Amniotic stem cell (primary cell): ENCODE measurements at regions not wholly inside any gene's neighbourhood (a gene's known extent, or its start where the extent isn't known, plus 50 kb on each side); places are given as distances from the start of the nearest gene placed in this dataset.
"Not testable (repeated sequence)": the region's sequence is repeated elsewhere in the genome, so short reads cannot be mapped to it uniquely, and the experiment has no call there.

ENCODE experiments used
- DNase-seq: peaks from one replicate; lab custom pipeline; 2025; lab: John Stamatoyannopoulos, UW

- no peak for DNase-seq
Measured at GRCh38 chr2:183459466-183459865, 335.2 kb downstream of the NUP35 start.

- DNase-seq = no peak
Measured at GRCh38 chr2:183463821-183464220, 339.6 kb downstream of the NUP35 start.

DNA sequence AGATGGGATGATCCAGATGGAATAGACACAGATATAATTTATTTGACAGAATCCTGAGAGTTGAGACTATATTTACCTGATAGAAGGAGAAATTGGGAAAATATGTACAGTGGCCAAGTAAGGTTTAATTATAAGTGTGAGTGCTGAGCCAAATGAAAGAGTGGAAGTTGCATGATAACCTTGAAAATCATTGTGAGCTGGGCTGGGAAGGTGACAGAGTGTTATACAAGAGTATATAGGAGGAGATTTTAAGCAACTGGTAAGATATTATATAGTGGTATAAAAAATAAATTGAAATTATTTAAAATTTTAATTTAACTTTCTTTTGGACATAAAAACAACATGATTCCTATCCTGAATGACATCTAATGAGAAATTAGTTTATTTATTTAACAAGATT, 340.8 kb downstream of the NUP35 start:
- no peak for DNase-seq

DNA sequence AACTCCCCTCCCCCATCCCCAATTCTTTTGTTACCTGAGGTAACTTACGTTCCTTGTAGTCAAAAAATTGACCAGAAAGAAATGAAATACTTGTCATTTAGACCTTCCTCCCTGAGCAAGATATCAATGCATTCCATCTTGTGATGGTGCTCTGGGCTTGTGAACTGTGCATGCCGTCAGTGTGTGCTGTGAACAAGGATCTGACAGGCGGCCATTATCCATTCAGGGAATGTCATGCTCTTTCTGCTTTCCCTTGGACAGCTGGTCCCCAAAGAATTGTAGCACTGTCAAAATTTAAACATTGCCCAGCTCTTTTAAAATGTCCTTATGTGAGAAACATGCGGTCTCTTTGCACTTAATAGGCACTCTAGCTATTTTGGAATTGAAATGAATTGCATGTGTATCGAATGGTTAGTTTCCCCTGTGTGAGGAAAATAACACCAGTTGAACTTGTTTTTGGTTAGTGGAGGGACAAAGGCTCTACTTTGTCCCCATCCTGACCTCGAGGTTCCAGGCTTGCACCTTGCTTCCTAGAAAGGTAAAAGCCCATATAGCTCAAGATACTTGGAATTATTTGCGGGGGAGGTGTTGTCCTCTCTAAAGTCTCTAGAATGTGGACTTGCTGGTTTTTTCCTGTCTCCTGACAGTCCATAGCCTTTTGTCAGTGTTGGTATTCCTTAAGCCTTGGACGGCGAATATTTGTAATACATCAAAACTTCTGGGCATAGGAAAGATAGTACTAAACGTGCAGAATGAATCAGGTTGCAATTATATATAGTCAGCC, 350.9 kb downstream of the NUP35 start:
- DNase-seq = no peak

DNA sequence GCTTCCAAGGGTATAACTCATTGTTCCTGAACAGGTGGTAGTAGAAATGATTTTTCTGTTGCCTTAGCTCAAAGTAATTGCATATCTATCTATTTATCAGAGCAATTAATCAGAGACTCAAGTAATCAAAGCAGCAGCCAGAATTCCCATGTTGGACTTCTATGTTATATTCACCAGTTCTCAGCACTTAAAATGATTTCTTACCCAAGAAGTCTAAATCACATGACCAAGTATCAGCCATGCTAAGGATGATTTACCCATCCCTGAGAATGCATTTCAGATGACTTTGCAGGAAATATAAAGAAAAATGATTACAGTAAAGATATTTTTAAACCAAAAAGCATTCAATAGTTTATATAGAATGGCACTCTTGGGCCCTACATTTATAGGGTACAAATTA, 352.2 kb downstream of the NUP35 start:
- no peak for DNase-seq

- no peak for DNase-seq
Measured at GRCh38 chr2:183477296-183477695, 353.1 kb downstream of the NUP35 start.

DNA sequence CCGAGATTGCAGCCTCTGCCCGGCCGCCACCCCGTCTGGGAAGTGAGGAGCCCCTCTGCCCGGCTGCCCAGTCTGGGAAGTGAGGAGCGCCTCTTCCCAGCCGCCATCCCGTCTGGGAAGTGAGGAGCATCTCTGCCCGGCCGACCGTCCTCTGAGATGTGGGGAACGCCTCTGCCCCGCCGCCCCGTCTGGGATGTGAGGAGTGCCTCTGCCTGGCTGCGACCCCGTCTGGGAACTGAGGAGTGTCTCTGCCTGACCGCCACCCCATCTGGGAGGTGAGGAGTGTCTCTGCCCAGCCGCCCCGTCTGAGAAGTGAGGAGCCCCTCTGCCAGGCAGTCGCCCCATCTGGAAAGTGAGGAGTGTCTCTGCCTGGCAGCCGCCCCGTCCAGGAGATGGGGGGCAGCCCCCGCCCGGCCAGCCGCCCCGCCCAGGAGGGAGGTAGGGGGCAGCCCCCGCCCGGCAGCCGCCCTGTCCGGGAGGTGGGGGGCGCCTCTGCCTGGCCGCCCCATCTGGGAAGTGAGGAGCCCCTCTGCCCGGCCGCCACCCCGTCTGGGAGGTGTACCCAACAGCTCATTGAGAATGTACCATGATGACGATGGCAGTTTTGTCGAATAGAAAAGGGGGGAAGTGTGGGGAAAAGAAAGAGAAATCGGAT, 354.8 kb downstream of the NUP35 start:
- not testable (repeated sequence) for DNase-seq

DNA sequence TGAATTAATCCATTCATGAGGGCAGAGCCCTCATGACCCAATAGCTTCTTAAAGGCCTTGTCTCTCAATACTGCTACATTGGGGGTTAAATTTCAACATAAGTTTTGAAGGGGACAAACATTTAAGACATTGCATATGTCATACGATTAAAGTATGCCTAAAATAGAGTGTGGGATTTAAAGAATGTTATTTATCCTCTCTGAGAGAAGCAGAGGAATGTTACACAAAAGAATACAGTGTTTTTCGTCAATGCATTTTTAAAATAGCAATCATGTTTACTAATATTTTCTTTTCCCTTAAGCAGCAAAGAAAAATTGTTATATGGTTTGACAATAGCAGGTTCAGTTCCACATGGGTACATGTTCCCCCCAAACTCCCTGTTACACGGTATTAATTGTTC, 363.1 kb downstream of the NUP35 start:
- DNase-seq = no peak

DNA sequence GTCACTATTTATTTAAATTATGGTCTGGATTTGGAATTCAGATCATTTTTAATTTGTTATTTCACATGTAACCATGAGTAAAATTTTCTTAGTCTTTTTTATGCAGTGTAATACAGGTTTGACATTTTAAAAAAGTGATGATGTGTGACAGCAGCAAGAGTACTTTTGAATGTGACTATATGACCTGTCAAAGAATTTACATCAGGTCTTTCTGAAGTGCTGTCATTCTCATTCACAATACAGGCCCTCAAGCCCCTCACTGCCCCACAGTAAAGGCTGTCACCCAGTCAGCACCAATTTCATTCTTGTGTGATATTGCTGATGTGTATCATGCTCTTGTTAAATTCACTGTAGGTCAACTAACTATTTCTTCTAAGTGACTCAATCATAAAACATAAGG, 364.2 kb downstream of the NUP35 start:
- no peak for DNase-seq

DNA sequence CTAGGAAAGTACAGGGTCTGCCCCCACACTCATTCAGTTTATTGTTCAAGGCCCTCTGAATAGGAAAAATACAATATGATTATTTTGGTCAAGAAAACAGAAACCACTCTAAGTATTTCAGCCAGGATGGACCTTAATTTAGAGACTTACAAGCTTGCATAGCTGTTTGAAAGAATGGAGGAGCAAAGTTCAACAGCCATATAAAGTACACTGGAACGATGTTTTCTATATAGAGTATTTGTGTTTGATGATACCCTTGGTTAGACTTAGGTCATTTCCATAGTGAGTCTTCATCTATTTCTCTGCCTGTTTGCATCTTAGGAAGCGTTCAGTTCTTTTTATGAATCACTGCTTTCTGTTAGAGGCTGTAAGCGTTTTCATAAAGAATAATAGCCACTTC, 366.2 kb downstream of the NUP35 start:
- no peak for DNase-seq

DNA sequence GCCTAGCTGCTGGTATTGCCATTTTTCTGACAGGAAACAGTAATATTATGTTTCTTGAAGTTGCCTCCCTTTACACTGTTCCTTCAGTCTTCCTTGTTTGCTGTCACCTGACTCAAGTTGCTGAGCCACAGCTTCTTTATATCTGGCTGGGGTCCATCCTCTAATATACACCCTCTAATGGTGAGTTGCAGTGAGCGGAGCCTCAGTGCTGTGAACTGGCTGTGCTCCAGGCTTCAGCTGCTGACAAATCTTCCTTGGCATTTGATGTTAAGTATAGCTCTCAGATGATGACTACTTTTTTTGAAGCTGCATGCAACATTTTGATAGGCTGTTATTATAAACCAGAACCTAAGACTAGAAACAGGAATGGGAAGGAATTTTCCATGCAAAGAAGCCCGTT, 366.7 kb downstream of the NUP35 start:
- no peak for DNase-seq

DNA sequence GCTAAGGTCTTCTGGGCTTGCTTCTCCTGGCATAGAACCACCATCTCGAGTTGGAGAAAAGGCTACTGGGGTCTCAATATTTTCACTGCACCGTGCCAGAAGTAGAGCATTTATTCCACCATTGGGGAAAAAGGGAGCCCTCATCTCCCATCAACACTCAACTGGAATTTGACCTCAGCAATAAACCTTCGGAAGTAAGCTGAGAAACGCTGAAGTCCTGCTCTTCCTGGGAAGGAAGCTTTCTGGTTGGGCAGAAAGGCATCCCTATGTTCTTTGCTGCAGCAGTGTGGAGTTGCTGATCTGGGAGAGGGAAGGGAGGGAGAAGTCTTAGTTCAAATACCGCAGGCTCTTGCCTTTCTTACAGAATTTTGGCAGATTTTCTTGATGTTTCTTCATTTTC, 368.8 kb downstream of the NUP35 start:
- DNase-seq = no peak

DNA sequence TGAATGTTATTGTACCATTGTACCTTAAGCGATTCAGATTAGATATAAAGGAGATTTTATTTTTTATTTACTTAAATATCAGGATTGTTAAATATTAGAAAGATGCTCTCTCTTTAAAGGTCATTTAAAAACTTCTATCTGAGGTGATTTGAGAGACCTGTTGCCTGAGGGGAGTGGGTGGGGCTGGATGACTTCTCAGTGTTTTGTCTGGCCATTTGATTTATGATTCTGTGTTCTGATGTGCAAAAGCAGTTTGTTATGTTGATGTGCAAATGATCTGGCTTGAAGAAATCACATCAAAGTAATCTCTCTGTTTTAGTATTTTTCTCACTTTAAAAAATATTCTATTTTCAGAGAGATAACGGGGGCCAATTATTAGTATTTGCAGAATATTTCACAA, 370.8 kb downstream of the NUP35 start:
- DNase-seq = no peak

DNA sequence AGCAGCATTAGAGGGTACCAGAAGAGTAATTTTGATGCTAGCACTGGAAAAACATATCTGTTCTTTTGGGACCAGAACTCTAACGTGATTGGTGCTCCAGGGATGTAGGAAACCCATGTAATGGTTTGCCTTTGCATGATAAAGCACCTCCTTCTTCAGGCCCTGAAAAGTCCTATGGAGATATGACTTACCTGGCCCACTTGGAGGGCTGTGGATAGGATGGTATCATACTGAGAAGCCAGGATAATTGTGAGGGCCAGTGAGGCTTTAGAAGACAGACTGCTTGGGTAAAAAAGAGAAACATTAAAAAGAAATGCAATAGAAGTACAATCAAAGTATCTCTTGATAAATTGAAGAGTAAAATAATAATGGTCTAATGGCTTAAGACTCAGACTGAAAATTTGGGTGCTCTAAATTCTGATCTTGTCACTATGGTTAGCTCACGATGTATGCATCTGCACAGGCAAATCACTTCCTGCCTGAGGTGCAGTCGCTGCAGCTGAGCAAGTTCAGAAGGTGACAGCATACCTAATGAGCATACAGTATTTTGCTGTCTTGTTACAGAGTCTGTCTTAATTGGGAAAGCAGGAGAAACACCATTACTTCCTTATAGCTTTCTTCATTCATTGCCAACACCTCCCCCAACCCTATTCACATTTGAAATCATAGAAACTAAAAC, 371.5 kb downstream of the NUP35 start:
- DNase-seq = no peak

DNA sequence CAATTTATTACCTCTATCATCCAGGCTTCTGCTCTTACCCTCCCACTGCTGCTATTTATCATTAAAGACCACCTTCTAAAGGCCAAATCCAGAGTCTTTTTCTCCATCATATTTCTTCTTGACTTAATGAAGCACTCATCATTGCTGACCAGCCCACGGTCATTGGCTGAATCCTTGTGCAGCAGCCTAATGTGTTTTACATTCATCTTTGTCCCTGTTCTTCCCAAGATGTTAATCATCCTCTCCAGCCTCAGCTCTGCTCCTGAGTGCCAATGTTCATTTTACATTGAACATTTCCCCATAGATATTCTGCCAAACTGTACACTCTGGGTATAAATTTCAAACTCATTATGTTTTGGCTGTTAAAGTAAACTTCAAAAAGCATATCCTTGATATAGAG, 373.6 kb downstream of the NUP35 start:
- no peak for DNase-seq

DNA sequence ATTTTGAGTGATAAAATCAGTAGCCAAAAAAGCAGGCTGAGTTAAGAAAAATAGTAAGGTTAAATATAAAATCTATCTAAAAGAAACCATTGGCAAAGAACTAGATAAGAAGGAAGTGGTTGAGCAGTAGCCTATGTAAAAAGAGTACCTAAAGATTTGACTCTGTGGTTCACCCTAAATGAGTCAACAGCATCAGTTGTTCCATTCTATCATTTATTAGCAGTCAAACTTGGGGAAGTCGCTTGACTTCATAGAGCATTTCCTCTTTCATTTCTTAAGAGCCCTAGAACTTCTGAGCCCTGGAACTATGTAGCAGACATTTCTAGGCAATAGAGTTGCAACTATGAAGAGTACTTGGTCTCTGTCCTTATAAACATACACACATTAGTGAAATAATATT, 381.7 kb downstream of the NUP35 start:
- no peak for DNase-seq

DNA sequence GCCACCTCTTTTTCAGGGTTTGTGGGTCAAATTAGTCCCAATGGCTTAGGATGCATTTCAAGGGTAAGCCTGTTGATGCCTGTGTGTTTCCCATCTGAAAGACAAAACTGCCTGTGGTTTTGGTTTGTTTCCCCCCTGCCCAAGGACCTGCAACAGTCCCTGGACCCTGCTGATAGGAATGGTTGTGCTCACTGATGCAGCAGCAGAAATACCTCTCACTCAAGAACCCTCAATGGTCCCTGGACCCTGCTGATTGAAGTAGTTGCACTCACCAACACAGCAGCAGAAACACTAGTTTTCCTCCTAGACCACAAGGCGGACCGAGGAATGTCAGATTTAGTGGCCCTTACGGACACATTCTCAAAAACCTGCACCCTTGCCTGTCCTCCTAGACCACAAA, 386.9 kb downstream of the NUP35 start:
- DNase-seq = no peak

- no peak for DNase-seq
Measured at GRCh38 chr2:183519371-183520056, 395.3 kb downstream of the NUP35 start.

DNA sequence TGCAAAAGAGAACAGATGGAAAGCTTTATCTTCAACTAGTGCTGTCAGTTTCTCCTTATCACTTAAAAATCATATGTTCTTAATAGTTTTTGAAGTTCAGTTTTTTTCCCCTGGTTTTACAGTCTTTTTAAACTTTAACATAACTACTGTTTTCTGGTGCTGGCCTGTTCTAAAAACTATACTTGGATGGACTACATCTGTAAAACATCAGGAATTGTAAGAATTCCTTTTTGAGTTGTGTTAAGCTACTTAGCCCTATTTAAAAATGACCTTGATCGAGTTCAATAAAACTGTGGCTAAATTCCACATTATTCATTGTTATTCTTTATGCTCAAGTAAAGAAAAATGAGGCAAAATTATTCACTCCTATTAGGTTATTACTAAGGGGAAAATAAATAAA, 397.7 kb downstream of the NUP35 start:
- DNase-seq = no peak

- DNase-seq = no peak
Measured at GRCh38 chr2:183522489-183523266, 398.4 kb downstream of the NUP35 start.

DNA sequence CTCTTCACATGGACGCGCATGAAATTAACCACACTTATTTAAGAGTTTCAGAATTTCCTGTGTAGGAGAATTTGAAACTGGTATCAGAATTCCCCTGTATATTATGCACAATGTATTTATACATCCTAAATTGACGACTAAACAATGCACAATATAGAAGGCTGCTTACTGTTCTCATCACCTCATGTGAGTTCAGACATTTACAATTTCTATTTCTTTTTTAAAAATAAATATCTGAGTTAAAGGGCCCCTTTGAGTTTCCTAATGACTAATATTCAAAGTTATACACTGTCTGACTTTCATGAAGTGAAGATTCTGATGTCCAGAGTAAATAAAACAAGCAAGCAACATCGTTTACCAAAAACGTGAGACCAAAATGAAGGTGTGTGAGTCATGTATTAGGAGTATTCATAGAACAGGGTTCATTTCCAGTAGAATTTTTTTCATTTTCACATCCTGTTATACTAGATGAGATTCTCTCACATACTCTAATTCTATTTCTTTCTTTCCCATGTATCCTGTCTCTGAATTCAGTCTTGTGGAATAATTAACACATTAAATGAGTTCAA, 406.2 kb downstream of the NUP35 start:
- no peak for DNase-seq

DNA sequence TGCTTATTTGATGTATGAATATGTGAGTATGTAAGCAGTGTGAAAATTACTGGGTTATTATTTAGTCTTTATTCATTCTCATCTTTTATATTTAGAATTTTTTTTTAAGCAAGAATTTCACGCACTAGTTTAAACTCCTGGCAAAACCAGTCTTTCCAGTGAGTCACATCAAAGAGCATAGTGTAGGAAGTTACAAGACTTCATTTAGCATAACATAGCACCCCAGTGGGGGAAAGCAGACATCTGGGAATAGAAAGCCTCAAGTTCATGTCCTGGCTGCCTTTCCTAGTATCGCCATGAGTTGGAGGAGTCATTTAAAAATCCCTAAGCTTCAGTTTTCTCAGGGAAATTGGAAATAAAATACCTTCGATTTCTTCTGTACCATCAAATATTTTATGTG, 408.3 kb downstream of the NUP35 start:
- no peak for DNase-seq
